K562 (cell line): ENCODE measurements at regions not wholly inside any gene's neighbourhood (a gene's known extent, or its start where the extent isn't known, plus 50 kb on each side); places are given as distances from the start of the nearest gene placed in this dataset.

Experiments
- ATAC-seq: fragments of 200-7000 bp; cut with Tn5 transposase; 3 replicates; pipeline ENCODE4 v1.9.1; 2020; ENCODE audit warnings: moderate library complexity
- BruUV-seq: library from RNA; stranded (reverse); fragments of 400-500 nt; replicated peaks from 2 replicates; lab custom pipeline; 2021; lab: Mats Ljungman, UMichigan
- CTCF ChIA-PET: fragments of 300-600 bp; formaldehyde crosslinking; extraction: SDS; loops from one replicate; lab custom pipeline; 2021; ENCODE audit warnings: low intra/inter-chr PET ratio; lab: Yijun Ruan, JAX
- POLR2A ChIA-PET: fragments of 300-600, 350-650 bp; sonication (Branson Sonifier 250); formaldehyde crosslinking; extraction: SDS; loops from one replicate; lab custom pipeline; 2021; ENCODE audit warnings: antibody characterized with exemption, inconsistent platforms; lab: Yijun Ruan, JAX
- DNase-seq, 4 experiments: peaks; one replicate each; pipeline versions ENCODE4 v3.0.0 to v3.0.0-alpha.2; 2011 to 2018; ENCODE audit warnings: low spot score in 3 of 4, mixed read lengths in 3 of 4; ENCODE audit errors: extremely low read depth in 1 of 4
- FAIRE-seq: peaks from 2 replicates; lab custom pipeline; 2011; peaks lifted over from hg19 to GRCh38; lab: Jason Lieb, UNC
- H2AFZ ChIP-seq: 2 replicates; pipeline ENCODE4 v1.6.0; 2011; ENCODE audit warnings: low read depth, low read length, control low read depth, inconsistent platforms
- H3K27ac ChIP-seq: fragments of 200-600 bp; 3 replicates; pipeline ENCODE4 v1.8.0; 2011; ENCODE audit warnings: low read depth, mild to moderate bottlenecking, control low read depth, inconsistent platforms, low read length, moderate library complexity, mixed read lengths; ENCODE audit errors: extremely low read depth
- H3K27me3 ChIP-seq, 2 experiments: fragments of 300-600 bp in 1 of 2; 2 replicates in 1 of 2; 3 replicates in 1 of 2; pipeline versions ENCODE4 v1.6.0 to v1.8.0; 2011; ENCODE audit warnings: inconsistent platforms in 2 of 2, low read length in 2 of 2, mild to moderate bottlenecking in 1 of 2, mixed read lengths in 1 of 2, moderate library complexity in 1 of 2; ENCODE audit not compliant: control insufficient read depth in 2 of 2, insufficient read depth in 2 of 2
- H3K36me3 ChIP-seq: fragments of 300-600 bp; 3 replicates; pipeline ENCODE4 v1.8.0; 2011; ENCODE audit warnings: mild to moderate bottlenecking, low read length, inconsistent platforms; ENCODE audit not compliant: control insufficient read depth, insufficient read depth
- H3K4me1 ChIP-seq, 2 experiments: fragments of 200-600 bp in 1 of 2; replicated peaks in 1 of 2; 2 replicates in 1 of 2; 3 replicates in 1 of 2; pipeline versions ENCODE4 v1.5.1 to v1.8.0; 2011; ENCODE audit warnings: inconsistent platforms in 2 of 2, low read length in 2 of 2, mild to moderate bottlenecking in 1 of 2, mixed read lengths in 1 of 2, moderate library complexity in 1 of 2; ENCODE audit not compliant: control insufficient read depth in 2 of 2, insufficient read depth in 2 of 2
- H3K4me2 ChIP-seq: 2 replicates; pipeline ENCODE4 v1.6.1; 2011; ENCODE audit warnings: low read length, control low read depth, inconsistent platforms, mixed read lengths; ENCODE audit not compliant: insufficient read depth
- H3K4me3 ChIP-seq: fragments of 200-600 bp; sonication (generic), shearing (Covaris generic); 2 replicates; pipeline ENCODE4 v1.5.1; 2016; ENCODE audit warnings: control low read depth, inconsistent platforms
- H3K79me2 ChIP-seq: fragments of 200-600 bp; 3 replicates; pipeline ENCODE4 v1.8.0; 2011; ENCODE audit warnings: low read length, inconsistent platforms; ENCODE audit not compliant: control insufficient read depth, insufficient read depth
- H3K9ac ChIP-seq, 2 experiments: 2 replicates each; pipeline versions ENCODE4 v1.6.0 to v1.6.1; 2011; ENCODE audit warnings: low read depth in 2 of 2, low read length in 2 of 2, control low read depth in 1 of 2, inconsistent platforms in 1 of 2, mild to moderate bottlenecking in 1 of 2, mixed read lengths in 1 of 2; ENCODE audit not compliant: insufficient read depth in 1 of 2
- H3K9me1 ChIP-seq: one replicate; pipeline ENCODE4 v1.6.0; 2011; ENCODE audit warnings: inconsistent platforms, mild to moderate bottlenecking, low read length, moderate library complexity; ENCODE audit not compliant: control insufficient read depth, insufficient read depth
- H3K9me3 ChIP-seq: replicated peaks from 2 replicates; pipeline ENCODE4 v1.5.1; 2011; ENCODE audit warnings: low read depth, low read length, inconsistent platforms; ENCODE audit not compliant: control insufficient read depth, insufficient read depth
- H4K20me1 ChIP-seq: replicated peaks from 2 replicates; pipeline ENCODE4 v1.6.1; 2011; ENCODE audit warnings: low read length, inconsistent platforms, mixed read lengths; ENCODE audit not compliant: control insufficient read depth, insufficient read depth
- CREB1 ChIP-seq, 2 experiments: sonication (generic) in 1 of 2; formaldehyde crosslinking in 1 of 2; IDR thresholded peaks; 2 replicates each; pipeline versions ENCODE4 v1.6.1 to v1.8.0; 2012 to 2022; ENCODE audit warnings: inconsistent platforms in 1 of 2, mild to moderate bottlenecking in 1 of 2, missing genetic modification reagents in 1 of 2, moderate library complexity in 1 of 2
- DNMT1 ChIP-seq: fragments of 450-650 bp; IDR thresholded peaks from 2 replicates; pipeline ENCODE4 v1.6.1; 2016; ENCODE audit warnings: antibody characterized with exemption, mild to moderate bottlenecking
- KDM1A ChIP-seq, 2 experiments: fragments of 450-650 bp; IDR thresholded peaks; 2 replicates each; pipeline ENCODE4 v1.6.1; 2016; ENCODE audit warnings: mild to moderate bottlenecking in 2 of 2
- PML ChIP-seq: IDR thresholded peaks from 2 replicates; pipeline ENCODE4 v1.6.1; 2012; ENCODE audit warnings: low read length, inconsistent platforms
- PPARD ChIP-seq: fragments of 250-450 bp; sonication (Bioruptor Pico); IDR thresholded peaks from 2 replicates; pipeline ENCODE4 v1.8.0; 2022; ENCODE audit warnings: inconsistent platforms, mild to moderate bottlenecking, moderate library complexity
- PTBP1 ChIP-seq: fragments of 200-400 bp; formaldehyde crosslinking; IDR thresholded peaks from 2 replicates; pipeline ENCODE4 v1.6.1; 2017; ENCODE audit warnings: low read depth, low read length
- ZFP1 ChIP-seq: fragments of 450-650 bp; formaldehyde crosslinking; IDR thresholded peaks from 2 replicates; pipeline ENCODE4 v1.4.0; 2020; ENCODE audit warnings: mild to moderate bottlenecking, mixed read lengths
- WGBS: fragments of 100-300 bp; shearing (Covaris generic); methylation state at CpG from one replicate; pipeline ENCODE4 v1.1.6; 2016; ENCODE audit warnings: low coverage, mixed read lengths; ENCODE audit not compliant: insufficient coverage; ENCODE audit errors: missing lambda C conversion rate; 5-methylcytosine and 5-hydroxymethylcytosine counted together
- in situ Hi-C: fragments of 300-500 bp; cut with MboI; formaldehyde crosslinking; loops from 4 replicates; pipeline ENCODE4 v1.15.0; 2018; ENCODE audit warnings: inconsistent platforms, mixed read lengths
- intact Hi-C: fragments of 100-400 bp; cut with micrococcal nuclease; formaldehyde crosslinking; loops from 2 replicates; pipeline ENCODE4 v1.14.2; 2022
- TF ChIP-seq, protein P1 (sequence below): fragments of 250-450 bp; sonication (Bioruptor Pico); IDR thresholded peaks from 2 replicates; pipeline ENCODE4 v1.5.1; 2021; ENCODE audit warnings: mild to moderate bottlenecking
- TF ChIP-seq, protein P2 (sequence below): fragments of 200-800 bp; sonication (Bioruptor generic); IDR thresholded peaks from 2 replicates; pipeline ENCODE4 v1.6.1; 2017; ENCODE audit warnings: missing genetic modification characterization, missing compliant biosample characterization

DNA sequence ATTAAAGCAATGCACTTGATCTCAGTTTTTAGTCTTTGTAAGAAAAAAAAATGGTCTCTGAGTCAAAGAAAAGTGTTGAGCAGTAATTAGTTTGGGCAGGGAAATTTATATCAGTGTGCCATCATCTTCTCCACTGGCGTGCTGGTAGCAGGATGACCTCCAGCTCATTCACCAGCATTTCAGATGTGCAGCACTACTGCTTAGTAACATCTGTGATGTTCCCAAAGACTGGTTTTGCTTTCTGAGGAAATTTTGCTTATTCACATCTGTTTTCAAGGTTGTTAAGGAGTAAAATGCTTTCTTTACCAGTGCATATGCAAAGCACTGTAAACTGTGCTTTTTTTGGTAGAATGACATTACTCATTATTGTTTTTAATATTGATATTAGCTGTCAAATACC lies 540.4 kb downstream of the TRAM1L1 start:
- no TSS peak for BruUV-seq

More for the DNA sequence above, 540.4 kb downstream of the TRAM1L1 start:
- H3K4me2 ChIP-seq = no peak overlapping the region
- H3K27ac ChIP-seq = no peak overlapping the region
- FAIRE-seq (no peak), DNase-seq (no peak), ATAC-seq (no peak)
- H3K9me1 ChIP-seq = no peaks in the 10 kb centered on the region
- in situ Hi-C loops = no loop called here
- H3K4me3 ChIP-seq = no peak overlapping the region
- H4K20me1 ChIP-seq = no peaks in the 10 kb centered on the region
- no peaks in the 10 kb centered on the region for H3K36me3 ChIP-seq
- H2AFZ ChIP-seq = no peak overlapping the region
- 6% methylated on average over 1 of the region's 1 CpG for WGBS
- H3K9ac ChIP-seq = no peak overlapping the region
- H3K79me2 ChIP-seq = no peaks in the 10 kb centered on the region
- no peaks in the 10 kb centered on the region for H3K27me3 ChIP-seq
- POLR2A ChIA-PET = no interaction called here
- CTCF ChIA-PET = no interaction called here
- no peaks in the 10 kb centered on the region for H3K4me1 ChIP-seq
- H3K9me3 ChIP-seq = no peaks in the 10 kb centered on the region
- TF ChIP-seq PTBP1 = no peak
- no peak for TF ChIP-seq CREB1 (IDR thresholded peaks at IDR 0.05)
- no peak for TF ChIP-seq CREB1 (CRISPR knock-in tag; IDR thresholded peaks at IDR 0.05)
- TF ChIP-seq DNMT1 = no peak
- TF ChIP-seq, protein P1, sequence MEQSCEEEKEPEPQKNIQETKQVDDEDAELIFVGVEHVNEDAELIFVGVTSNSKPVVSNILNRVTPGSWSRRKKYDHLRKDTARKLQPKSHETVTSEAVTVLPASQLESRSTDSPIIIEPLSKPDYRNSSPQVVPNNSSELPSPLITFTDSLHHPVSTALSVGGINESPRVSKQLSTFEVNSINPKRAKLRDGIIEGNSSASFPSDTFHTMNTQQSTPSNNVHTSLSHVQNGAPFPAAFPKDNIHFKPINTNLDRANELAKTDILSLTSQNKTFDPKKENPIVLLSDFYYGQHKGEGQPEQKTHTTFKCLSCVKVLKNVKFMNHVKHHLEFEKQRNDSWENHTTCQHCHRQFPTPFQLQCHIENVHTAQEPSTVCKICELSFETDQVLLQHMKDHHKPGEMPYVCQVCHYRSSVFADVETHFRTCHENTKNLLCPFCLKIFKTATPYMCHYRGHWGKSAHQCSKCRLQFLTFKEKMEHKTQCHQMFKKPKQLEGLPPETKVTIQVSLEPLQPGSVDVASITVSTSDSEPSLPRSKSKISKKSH (CRISPR knock-in tag) = no peak
- no peak for TF ChIP-seq KDM1A (IDR thresholded peaks at IDR 0.05)
- TF ChIP-seq, protein P2, sequence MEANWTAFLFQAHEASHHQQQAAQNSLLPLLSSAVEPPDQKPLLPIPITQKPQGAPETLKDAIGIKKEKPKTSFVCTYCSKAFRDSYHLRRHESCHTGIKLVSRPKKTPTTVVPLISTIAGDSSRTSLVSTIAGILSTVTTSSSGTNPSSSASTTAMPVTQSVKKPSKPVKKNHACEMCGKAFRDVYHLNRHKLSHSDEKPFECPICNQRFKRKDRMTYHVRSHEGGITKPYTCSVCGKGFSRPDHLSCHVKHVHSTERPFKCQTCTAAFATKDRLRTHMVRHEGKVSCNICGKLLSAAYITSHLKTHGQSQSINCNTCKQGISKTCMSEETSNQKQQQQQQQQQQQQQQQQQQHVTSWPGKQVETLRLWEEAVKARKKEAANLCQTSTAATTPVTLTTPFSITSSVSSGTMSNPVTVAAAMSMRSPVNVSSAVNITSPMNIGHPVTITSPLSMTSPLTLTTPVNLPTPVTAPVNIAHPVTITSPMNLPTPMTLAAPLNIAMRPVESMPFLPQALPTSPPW (CRISPR knock-in tag) = no peak
- TF ChIP-seq ZFP1 = no peak
- TF ChIP-seq PPARD (CRISPR knock-in tag) = no peak
- no peak for TF ChIP-seq PML
- intact Hi-C loops = no loop called here
